NCI-H1436 (cell line): ENCODE measurements at regions not wholly inside any gene's neighbourhood (a gene's known extent, or its start where the extent isn't known, plus 50 kb on each side); places are given as distances from the start of the nearest gene placed in this dataset.
"Not testable (repeated sequence)": the region's sequence is repeated elsewhere in the genome, so short reads cannot be mapped to it uniquely, and the experiment has no call there.

Experiments used
- DNase-seq: peaks from one replicate; lab custom pipeline; 2025; lab: John Stamatoyannopoulos, UW

GRCh38 chr11:67768001-67768730 is 93.7 kb upstream of the ALDH3B2 start:
- not testable (repeated sequence) for DNase-seq

- not testable (repeated sequence) for DNase-seq
These were observed 86.8 kb upstream of the ALDH3B2 start for GRCh38 chr11:67761211-67761610.

GRCh38 chr11:67759321-67759720 is 84.9 kb upstream of the ALDH3B2 start:
- not testable (repeated sequence) for DNase-seq

GRCh38 chr11:67758467-67758866 is 84.0 kb upstream of the ALDH3B2 start:
- not testable (repeated sequence) for DNase-seq

- not testable (repeated sequence) for DNase-seq
These were observed 83.6 kb upstream of the ALDH3B2 start for GRCh38 chr11:67758009-67758408.

GRCh38 chr11:67753820-67754219 is 79.4 kb upstream of the ALDH3B2 start:
- not testable (repeated sequence) for DNase-seq

- DNase-seq, result no peak
These were observed 70.8 kb upstream of the ALDH3B2 start for GRCh38 chr11:67745181-67745726.

GRCh38 chr11:67744231-67744630 is 69.8 kb upstream of the ALDH3B2 start:
- DNase-seq, result not testable (repeated sequence)

- DNase-seq, result not testable (repeated sequence)
These were observed 63.8 kb upstream of the ALDH3B2 start for GRCh38 chr11:67738231-67738630.

- not testable (repeated sequence) for DNase-seq
These were observed 63.2 kb upstream of the ALDH3B2 start for GRCh38 chr11:67737562-67738080.

GRCh38 chr11:67732045-67732787 is 57.8 kb upstream of the ALDH3B2 start:
- DNase-seq, result peak; percentile 41

- no peak for DNase-seq
These were observed 57.2 kb upstream of the ALDH3B2 start for GRCh38 chr11:67731583-67731982.

- not testable (repeated sequence) for DNase-seq
These were observed 53.7 kb upstream of the ALDH3B2 start for GRCh38 chr11:67728163-67728571.

- DNase-seq, result not testable (repeated sequence)
These were observed 52.9 kb upstream of the ALDH3B2 start for GRCh38 chr11:67727066-67728040.
